ENCODE measurements at regions not wholly inside any gene's neighbourhood (a gene's known extent, or its start where the extent isn't known, plus 50 kb on each side); places are given as distances from the start of the nearest gene placed in this dataset.
A peak's percentile ranks its signal among the peaks of the same experiment; 100 is the strongest.

GRCh38 chr22:49532869-49533802 is 294.5 kb downstream of the BRD1 start:
- Histone ChIP-seq H3K4me3 (no peak overlapping the region), H3K9me3 (no peaks in the 10 kb centered on the region), H3K4me1 (no peaks in the 10 kb centered on the region), H3K36me3 (peaks cover 0 to 9% (median 0%) of the 10 kb centered on the region in 6 donors), H3K27me3 (replicated peaks in 1 of 7) (no peaks in the 10 kb centered on the region), H3K27ac (no peak overlapping the region)
- WGBS, 5 donors, result 82 to 91% (median 84%) methylated on average over 21 to 22 of the region's 22 CpGs
- intact Hi-C loops (cut with DNase I; ENCODE audit: low total_unique reads), result no loop called here
- no peak for TF ChIP-seq POLR2A (IDR thresholded peaks at IDR 0.05)
- no peak for TF ChIP-seq POLR2AphosphoS5 (IDR thresholded peaks at IDR 0.05)
- TF ChIP-seq CTCF (IDR thresholded peaks at IDR 0.05 in 8 of 11, conservative IDR thresholded peaks at IDR 0.05 in 3 of 11), result no peak
- peak; percentile 40 for DNase-seq

GRCh38 chr22:49531368-49531791 is 296.3 kb downstream of the BRD1 start:
- intact Hi-C loops (cut with DNase I; ENCODE audit: low total_unique reads), result no loop called here
- Histone ChIP-seq H3K4me3 (no peak overlapping the region), H3K27me3 (replicated peaks in 1 of 7) (no peaks in the 10 kb centered on the region), H3K27ac (no peak overlapping the region), H3K4me1 (no peaks in the 10 kb centered on the region), H3K36me3 (peaks cover 0 to 4% (median 0%) of the 10 kb centered on the region in 6 donors), H3K9me3 (no peaks in the 10 kb centered on the region)
- peak; percentile 61 for DNase-seq
- TF ChIP-seq POLR2A (IDR thresholded peaks at IDR 0.05), result no peak
- TF ChIP-seq POLR2AphosphoS5 (IDR thresholded peaks at IDR 0.05), result no peak
- no peak for TF ChIP-seq CTCF (IDR thresholded peaks at IDR 0.05 in 8 of 11, conservative IDR thresholded peaks at IDR 0.05 in 3 of 11)
- WGBS, 5 donors, result 80 to 88% (median 81%) methylated on average over 11 of the region's 11 CpGs

GRCh38 chr22:49530671-49531367 is 296.9 kb downstream of the BRD1 start:
- no peaks in the 10 kb centered on the region for H3K27me3 ChIP-seq (replicated peaks in 1 of 7)
- no peak overlapping the region for H3K27ac ChIP-seq
- H3K4me3 ChIP-seq, result no peak overlapping the region
- peak; percentile 63 for DNase-seq
- H3K4me1 ChIP-seq, result peaks cover 0 to 1% (median 0%) of the 10 kb centered on the region in 6 donors
- TF ChIP-seq POLR2A (IDR thresholded peaks at IDR 0.05) (no peak), CTCF (IDR thresholded peaks at IDR 0.05 in 8 of 11, conservative IDR thresholded peaks at IDR 0.05 in 3 of 11) (no peak)
- peaks cover 0 to 4% (median 0%) of the 10 kb centered on the region in 6 donors for H3K36me3 ChIP-seq
- H3K9me3 ChIP-seq, result no peaks in the 10 kb centered on the region
- WGBS, 5 donors, result 82 to 93% (median 88%) methylated on average over 13 to 19 of the region's 19 CpGs
- intact Hi-C loops (cut with DNase I; ENCODE audit: low total_unique reads), result no loop called here

- no peak overlapping the region for H3K27ac ChIP-seq
- H3K36me3 ChIP-seq, result peaks cover 0 to 4% (median 0%) of the 10 kb centered on the region in 6 donors
- TF ChIP-seq POLR2A (IDR thresholded peaks at IDR 0.05) (no peak), CTCF (IDR thresholded peaks at IDR 0.05 in 8 of 11, conservative IDR thresholded peaks at IDR 0.05 in 3 of 11) (no peak), POLR2AphosphoS5 (IDR thresholded peaks at IDR 0.05) (no peak)
- intact Hi-C loops (cut with DNase I; ENCODE audit: low total_unique reads), result no loop called here
- no peak overlapping the region for H3K4me3 ChIP-seq
- 69 to 86% (median 72%) methylated on average over 5 to 6 of the region's 6 CpGs for WGBS, 5 donors
- DNase-seq, result peak; percentile 38
- no peaks in the 10 kb centered on the region for H3K9me3 ChIP-seq
- H3K4me1 ChIP-seq, result peaks cover 0 to 24% (median 15%) of the 10 kb centered on the region in 6 donors
- H3K27me3 ChIP-seq (replicated peaks in 1 of 7), result no peaks in the 10 kb centered on the region
Observed at GRCh38 chr22:49528420-49528720, 299.3 kb downstream of the BRD1 start.

Measured in spleen (tissue), 11 donors.